CD14-positive monocyte (primary cell): ENCODE measurements at regions not wholly inside any gene's neighbourhood (a gene's known extent, or its start where the extent isn't known, plus 50 kb on each side); places are given as distances from the start of the nearest gene placed in this dataset.

ENCODE experiments used
- DNase-seq, 3 donors: peaks; one replicate each; pipeline ENCODE4 v3.0.0-alpha.2; 2011 to 2022
- H2AFZ ChIP-seq: 2 replicates; pipeline ENCODE4 v1.6.0; 2012; ENCODE audit warnings: mild to moderate bottlenecking, low read depth, low read length, inconsistent platforms; ENCODE audit not compliant: insufficient read depth, poor library complexity, severe bottlenecking
- H3K27ac ChIP-seq, 2 donors: 1 replicate in 1 of 2; 2 replicates in 1 of 2; pipeline ENCODE4 v1.5.1; 2012 to 2013; ENCODE audit warnings: low read length in 2 of 2, control low read depth in 1 of 2, inconsistent platforms in 1 of 2, low read depth in 1 of 2, mild to moderate bottlenecking in 1 of 2
- H3K27me3 ChIP-seq, 2 donors: one replicate each; pipeline versions ENCODE4 v1.6.0 to v1.6.1; 2011 to 2013; ENCODE audit warnings: low read length in 2 of 2; ENCODE audit not compliant: control insufficient read depth in 2 of 2, insufficient read depth in 2 of 2
- H3K36me3 ChIP-seq, 2 donors: replicated peaks in 1 of 2; 1 replicate in 1 of 2; 2 replicates in 1 of 2; pipeline versions ENCODE4 v1.5.1 to v1.6.1; 2012 to 2013; ENCODE audit warnings: low read length in 2 of 2, control low read depth in 1 of 2, inconsistent platforms in 1 of 2, mild to moderate bottlenecking in 1 of 2; ENCODE audit not compliant: insufficient read depth in 2 of 2, control insufficient read depth in 1 of 2
- H3K4me1 ChIP-seq, 2 donors: 1 replicate in 1 of 2; 2 replicates in 1 of 2; pipeline versions ENCODE4 v1.5.1 to v1.6.1; 2012 to 2013; ENCODE audit warnings: low read length in 2 of 2, control low read depth in 1 of 2, inconsistent platforms in 1 of 2, mild to moderate bottlenecking in 1 of 2, moderate library complexity in 1 of 2; ENCODE audit not compliant: insufficient read depth in 2 of 2, control insufficient read depth in 1 of 2
- H3K4me2 ChIP-seq: replicated peaks from 2 replicates; pipeline ENCODE3; 2012; ENCODE audit warnings: low read length, moderate library complexity, mild to moderate bottlenecking; ENCODE audit not compliant: poor library complexity, severe bottlenecking; ENCODE audit errors: extremely low read depth
- H3K4me3 ChIP-seq, 3 experiments: fragments of 200-600 bp in 1 of 3; sonication (generic) in 1 of 3; replicated peaks in 1 of 3; 1 replicate in 2 of 3; 2 replicates in 1 of 3; pipeline ENCODE4 v1.5.1; 2011 to 2013; ENCODE audit warnings: low read length in 3 of 3, mild to moderate bottlenecking in 3 of 3, control low read depth in 2 of 3, low read depth in 2 of 3, inconsistent platforms in 1 of 3, moderate library complexity in 1 of 3
- H3K79me2 ChIP-seq: 2 replicates; pipeline ENCODE4 v1.6.0; 2012; ENCODE audit warnings: mild to moderate bottlenecking, control low read depth, inconsistent platforms, low read length, moderate library complexity; ENCODE audit not compliant: insufficient read depth
- H3K9ac ChIP-seq: 2 replicates; pipeline ENCODE4 v1.6.0; 2017; ENCODE audit warnings: low read length, mild to moderate bottlenecking; ENCODE audit not compliant: insufficient read depth, poor library complexity, severe bottlenecking
- H3K9me3 ChIP-seq, 2 donors: replicated peaks in 1 of 2; 1 replicate in 1 of 2; 2 replicates in 1 of 2; pipeline versions ENCODE4 v1.5.1 to v1.6.1; 2012 to 2013; ENCODE audit warnings: low read length in 2 of 2, control low read depth in 1 of 2; ENCODE audit not compliant: control insufficient read depth in 1 of 2, insufficient read depth in 1 of 2
- H4K20me1 ChIP-seq: 2 replicates; pipeline ENCODE4 v1.6.0; 2012; ENCODE audit warnings: mild to moderate bottlenecking, low read length, control low read depth, moderate library complexity; ENCODE audit not compliant: insufficient read depth
- H3K27ac Mint-ChIP-seq, 7 donors: one replicate each; pipeline ENCODE4 v1.8.0; 2020; ENCODE audit warnings: mild to moderate bottlenecking in 7 of 7, mixed read lengths in 7 of 7, moderate library complexity in 6 of 7, inconsistent platforms in 2 of 7
- H3K27me3 Mint-ChIP-seq, 3 donors: one replicate each; pipeline ENCODE4 v1.8.0; 2021 to 2022; ENCODE audit warnings: low read depth in 3 of 3, mild to moderate bottlenecking in 3 of 3, mixed read lengths in 3 of 3, moderate library complexity in 3 of 3, inconsistent platforms in 1 of 3
- H3K36me3 Mint-ChIP-seq, 2 donors: one replicate each; pipeline ENCODE4 v1.8.0; 2020; ENCODE audit warnings: mixed read lengths in 2 of 2, inconsistent platforms in 1 of 2, mild to moderate bottlenecking in 1 of 2
- H3K4me1 Mint-ChIP-seq: one replicate; pipeline ENCODE4 v1.8.0; 2020; ENCODE audit warnings: mild to moderate bottlenecking, mixed read lengths
- H3K4me3 Mint-ChIP-seq, 2 donors: one replicate each; pipeline ENCODE4 v1.8.0; 2020; ENCODE audit warnings: mild to moderate bottlenecking in 2 of 2, mixed read lengths in 2 of 2, moderate library complexity in 1 of 2
- H3K9me3 Mint-ChIP-seq, 7 donors: one replicate each; pipeline ENCODE4 v1.8.0; 2020 to 2022; ENCODE audit warnings: mixed read lengths in 7 of 7, mild to moderate bottlenecking in 6 of 7, moderate library complexity in 6 of 7, inconsistent platforms in 2 of 7
- WGBS: methylation state at CpG from one replicate; pipeline ENCODE4 v1.1.5; 2013; ENCODE audit warnings: missing lambda C conversion rate; ENCODE audit not compliant: insufficient coverage; 5-methylcytosine and 5-hydroxymethylcytosine counted together
- intact Hi-C, 2 donors: fragments of 100-400 bp; cut with micrococcal nuclease; formaldehyde crosslinking; loops; one replicate each; pipeline versions ENCODE4 v1.15.0 to v1.15.1; 2023
- TF ChIP-seq, protein P1 (sequence below): fragments of 200-600 bp; IDR thresholded peaks from one replicate; pipeline ENCODE4 v1.8.0; 2022; ENCODE audit warnings: antibody characterized with exemption, mild to moderate bottlenecking

DNA sequence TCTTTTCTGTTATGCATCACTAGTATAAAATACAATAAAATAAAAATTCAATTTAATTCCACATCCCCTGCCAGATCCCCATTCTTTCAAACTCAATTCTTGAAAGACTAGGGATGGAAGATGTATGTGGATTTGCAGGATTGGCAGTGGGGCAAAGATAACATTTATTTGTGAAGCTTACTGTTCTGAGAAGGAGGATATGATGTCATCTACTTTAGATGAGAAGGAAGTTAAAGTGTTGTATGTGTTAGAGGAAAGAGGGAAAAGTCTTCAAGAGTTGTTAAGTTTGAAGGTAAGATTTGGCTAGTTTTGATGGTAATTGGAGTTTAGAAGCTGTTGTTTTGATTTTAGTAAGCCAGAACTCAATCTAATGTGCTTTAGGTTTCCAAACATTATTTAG is 845.1 kb upstream of the NR2F2 start:
- Histone ChIP-seq H3K27ac (no peak overlapping the region), H3K9me3 (no peaks in the 10 kb centered on the region), H2AFZ (no peak overlapping the region), H3K4me1 (no peaks in the 10 kb centered on the region), H3K4me2 (no peak overlapping the region), H3K4me3 (no peak overlapping the region), H3K79me2 (no peaks in the 10 kb centered on the region), H3K9ac (no peak overlapping the region), H4K20me1 (no peaks in the 10 kb centered on the region), H3K27me3 (no peaks in the 10 kb centered on the region), H3K36me3 (no peaks in the 10 kb centered on the region)
- intact Hi-C loops, result no loop called here
- DNase-seq, result no peak
- H3K9me3 Mint-ChIP-seq, result peaks cover 0 to 5% (median 1%) of the 10 kb centered on the region in 7 donors
- H3K4me1 Mint-ChIP-seq, result no peaks in the 10 kb centered on the region
- H3K36me3 Mint-ChIP-seq, result no peaks in the 10 kb centered on the region
- no peak overlapping the region for H3K4me3 Mint-ChIP-seq
- no peaks in the 10 kb centered on the region for H3K27me3 Mint-ChIP-seq
- TF ChIP-seq, protein P1, sequence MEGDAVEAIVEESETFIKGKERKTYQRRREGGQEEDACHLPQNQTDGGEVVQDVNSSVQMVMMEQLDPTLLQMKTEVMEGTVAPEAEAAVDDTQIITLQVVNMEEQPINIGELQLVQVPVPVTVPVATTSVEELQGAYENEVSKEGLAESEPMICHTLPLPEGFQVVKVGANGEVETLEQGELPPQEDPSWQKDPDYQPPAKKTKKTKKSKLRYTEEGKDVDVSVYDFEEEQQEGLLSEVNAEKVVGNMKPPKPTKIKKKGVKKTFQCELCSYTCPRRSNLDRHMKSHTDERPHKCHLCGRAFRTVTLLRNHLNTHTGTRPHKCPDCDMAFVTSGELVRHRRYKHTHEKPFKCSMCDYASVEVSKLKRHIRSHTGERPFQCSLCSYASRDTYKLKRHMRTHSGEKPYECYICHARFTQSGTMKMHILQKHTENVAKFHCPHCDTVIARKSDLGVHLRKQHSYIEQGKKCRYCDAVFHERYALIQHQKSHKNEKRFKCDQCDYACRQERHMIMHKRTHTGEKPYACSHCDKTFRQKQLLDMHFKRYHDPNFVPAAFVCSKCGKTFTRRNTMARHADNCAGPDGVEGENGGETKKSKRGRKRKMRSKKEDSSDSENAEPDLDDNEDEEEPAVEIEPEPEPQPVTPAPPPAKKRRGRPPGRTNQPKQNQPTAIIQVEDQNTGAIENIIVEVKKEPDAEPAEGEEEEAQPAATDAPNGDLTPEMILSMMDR, result no peak
- H3K27ac Mint-ChIP-seq, result no peak overlapping the region

DNA sequence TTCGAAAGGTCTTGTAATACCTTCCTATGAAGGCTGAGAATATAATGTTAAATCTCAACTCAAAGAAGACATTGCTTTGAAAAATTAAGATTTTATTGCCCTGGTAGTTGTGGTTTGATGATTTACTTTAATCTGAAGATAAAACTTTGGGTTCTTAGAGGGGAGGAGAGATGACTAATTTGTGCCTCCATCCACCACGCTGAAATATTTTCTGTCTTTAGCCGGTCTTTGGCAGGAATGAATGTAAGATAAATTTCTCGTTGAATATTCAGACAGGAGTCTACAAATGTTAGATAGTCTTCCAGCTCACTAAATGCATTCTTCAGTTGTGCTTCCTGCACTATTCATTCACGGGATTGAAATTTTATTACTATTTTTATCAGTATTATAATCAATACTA is 844.3 kb upstream of the NR2F2 start:
- no peak overlapping the region for H3K4me2 ChIP-seq
- no peaks in the 10 kb centered on the region for H3K27me3 Mint-ChIP-seq
- H3K27ac Mint-ChIP-seq, result no peak overlapping the region
- H3K4me1 Mint-ChIP-seq, result no peaks in the 10 kb centered on the region
- H4K20me1 ChIP-seq, result no peaks in the 10 kb centered on the region
- no CpG with 5 or more reads among the region's 5 CpGs for WGBS
- H3K9ac ChIP-seq, result no peak overlapping the region
- no peak overlapping the region for H3K4me3 Mint-ChIP-seq
- H3K4me3 ChIP-seq, result no peak overlapping the region
- H3K4me1 ChIP-seq, result no peaks in the 10 kb centered on the region
- intact Hi-C loops, result no loop called here
- H3K79me2 ChIP-seq, result no peaks in the 10 kb centered on the region
- no peaks in the 10 kb centered on the region for H3K36me3 ChIP-seq
- no peak for DNase-seq
- H2AFZ ChIP-seq, result no peak overlapping the region
- peaks cover 0 to 5% (median 1%) of the 10 kb centered on the region in 7 donors for H3K9me3 Mint-ChIP-seq
- H3K9me3 ChIP-seq, result no peaks in the 10 kb centered on the region
- H3K27ac ChIP-seq, result no peak overlapping the region
- no peaks in the 10 kb centered on the region for H3K36me3 Mint-ChIP-seq
- TF ChIP-seq, protein P1, result no peak
- H3K27me3 ChIP-seq, result no peaks in the 10 kb centered on the region
